ENCODE measurements at regions not wholly inside any gene's neighbourhood (a gene's known extent, or its start where the extent isn't known, plus 50 kb on each side); places are given as distances from the start of the nearest gene placed in this dataset.

DNA sequence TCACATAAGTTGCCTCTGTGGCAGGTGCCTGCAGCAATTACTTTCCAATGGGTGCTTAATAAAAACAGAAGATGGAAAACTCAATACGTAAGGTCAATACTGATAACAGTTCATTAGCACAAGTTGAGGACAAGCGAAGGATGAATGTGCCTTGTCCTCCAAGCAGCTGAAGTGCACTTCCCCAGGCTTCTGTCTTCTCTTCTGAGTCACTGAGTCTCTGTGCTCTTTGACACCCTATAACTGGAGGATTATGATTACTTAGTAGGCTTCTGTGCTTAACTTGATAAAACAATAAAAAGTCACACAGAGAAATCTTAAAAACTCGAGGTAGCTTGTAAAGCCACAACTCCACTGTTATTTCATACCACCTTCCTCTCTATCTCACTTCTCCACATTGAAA lies 216.6 kb upstream of the ADCY2 start:
- H3K27me3 ChIP-seq (ENCODE audit: insufficient read depth, low read length), result no peaks in the 10 kb centered on the region
- no peak overlapping the region for H3K4me2 ChIP-seq (ENCODE audit: insufficient read depth, low read length)
- H3K4me3 ChIP-seq (ENCODE audit: insufficient read depth, low read length), result no peak overlapping the region
- H3K36me3 ChIP-seq (ENCODE audit: insufficient read depth, low read length), result no peaks in the 10 kb centered on the region
- no peaks in the 10 kb centered on the region for H3K79me2 ChIP-seq (ENCODE audit: insufficient read depth, low read length)
- H4K20me1 ChIP-seq (ENCODE audit: insufficient read depth, low read length), result no peaks in the 10 kb centered on the region
- H2AFZ ChIP-seq (ENCODE audit: low read length), result no peak overlapping the region
- no peaks in the 10 kb centered on the region for H3K4me1 ChIP-seq (ENCODE audit: insufficient read depth, low read length)
- no peaks in the 10 kb centered on the region for H3K9me3 ChIP-seq (ENCODE audit: low read depth, low read length)
- no peak for DNase-seq (ENCODE audit: insufficient read length, low spot score, missing footprints)
- no peak overlapping the region for H3K27ac ChIP-seq (ENCODE audit: low read depth, low read length)
- TF ChIP-seq, protein P1, sequence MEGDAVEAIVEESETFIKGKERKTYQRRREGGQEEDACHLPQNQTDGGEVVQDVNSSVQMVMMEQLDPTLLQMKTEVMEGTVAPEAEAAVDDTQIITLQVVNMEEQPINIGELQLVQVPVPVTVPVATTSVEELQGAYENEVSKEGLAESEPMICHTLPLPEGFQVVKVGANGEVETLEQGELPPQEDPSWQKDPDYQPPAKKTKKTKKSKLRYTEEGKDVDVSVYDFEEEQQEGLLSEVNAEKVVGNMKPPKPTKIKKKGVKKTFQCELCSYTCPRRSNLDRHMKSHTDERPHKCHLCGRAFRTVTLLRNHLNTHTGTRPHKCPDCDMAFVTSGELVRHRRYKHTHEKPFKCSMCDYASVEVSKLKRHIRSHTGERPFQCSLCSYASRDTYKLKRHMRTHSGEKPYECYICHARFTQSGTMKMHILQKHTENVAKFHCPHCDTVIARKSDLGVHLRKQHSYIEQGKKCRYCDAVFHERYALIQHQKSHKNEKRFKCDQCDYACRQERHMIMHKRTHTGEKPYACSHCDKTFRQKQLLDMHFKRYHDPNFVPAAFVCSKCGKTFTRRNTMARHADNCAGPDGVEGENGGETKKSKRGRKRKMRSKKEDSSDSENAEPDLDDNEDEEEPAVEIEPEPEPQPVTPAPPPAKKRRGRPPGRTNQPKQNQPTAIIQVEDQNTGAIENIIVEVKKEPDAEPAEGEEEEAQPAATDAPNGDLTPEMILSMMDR (IDR thresholded peaks at IDR 0.05; ENCODE audit: extremely low read depth, low read depth, low read length), result no peak

DNA sequence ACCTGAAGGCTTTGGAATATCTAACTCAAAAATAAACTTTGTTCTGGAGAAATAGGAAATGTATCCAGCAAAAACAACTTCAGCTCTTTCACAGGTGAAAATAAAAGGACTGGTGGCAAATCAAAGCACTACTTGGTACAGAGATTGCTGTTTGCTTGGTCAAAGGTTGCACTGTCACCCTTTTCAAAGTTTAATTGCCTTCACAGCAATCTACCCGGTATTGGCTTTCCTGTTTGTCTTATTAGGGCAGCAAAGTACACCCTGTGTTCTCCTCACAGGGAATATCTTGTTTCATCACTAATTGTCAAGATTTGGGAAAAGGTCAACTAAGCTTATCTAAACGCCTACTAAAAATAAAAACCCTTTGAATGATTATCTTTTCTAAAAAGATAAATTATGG lies 214.1 kb upstream of the ADCY2 start:
- H3K4me1 ChIP-seq (ENCODE audit: insufficient read depth, low read length), result no peaks in the 10 kb centered on the region
- H2AFZ ChIP-seq (ENCODE audit: low read length), result no peak overlapping the region
- no peaks in the 10 kb centered on the region for H4K20me1 ChIP-seq (ENCODE audit: insufficient read depth, low read length)
- no peaks in the 10 kb centered on the region for H3K79me2 ChIP-seq (ENCODE audit: insufficient read depth, low read length)
- H3K27me3 ChIP-seq (ENCODE audit: insufficient read depth, low read length), result no peaks in the 10 kb centered on the region
- H3K9me3 ChIP-seq (ENCODE audit: low read depth, low read length), result no peaks in the 10 kb centered on the region
- no peak overlapping the region for H3K4me2 ChIP-seq (ENCODE audit: insufficient read depth, low read length)
- DNase-seq (ENCODE audit: insufficient read length, low spot score, missing footprints), result no peak
- no peak overlapping the region for H3K4me3 ChIP-seq (ENCODE audit: insufficient read depth, low read length)
- H3K36me3 ChIP-seq (ENCODE audit: insufficient read depth, low read length), result no peaks in the 10 kb centered on the region
- no peak overlapping the region for H3K27ac ChIP-seq (ENCODE audit: low read depth, low read length)
- TF ChIP-seq, protein P1 (IDR thresholded peaks at IDR 0.05; ENCODE audit: extremely low read depth, low read depth, low read length), result no peak

- Histone ChIP-seq H3K27ac (ENCODE audit: low read depth, low read length) (no peak overlapping the region), H3K4me3 (ENCODE audit: insufficient read depth, low read length) (no peak overlapping the region), H3K36me3 (ENCODE audit: insufficient read depth, low read length) (no peaks in the 10 kb centered on the region), H4K20me1 (ENCODE audit: insufficient read depth, low read length) (no peaks in the 10 kb centered on the region), H3K27me3 (ENCODE audit: insufficient read depth, low read length) (no peaks in the 10 kb centered on the region), H2AFZ (ENCODE audit: low read length) (no peak overlapping the region), H3K4me1 (ENCODE audit: insufficient read depth, low read length) (no peaks in the 10 kb centered on the region), H3K9me3 (ENCODE audit: low read depth, low read length) (no peaks in the 10 kb centered on the region), H3K79me2 (ENCODE audit: insufficient read depth, low read length) (no peaks in the 10 kb centered on the region), H3K4me2 (ENCODE audit: insufficient read depth, low read length) (no peak overlapping the region)
- no peak for DNase-seq (ENCODE audit: insufficient read length, low spot score, missing footprints)
- TF ChIP-seq, protein P1 (IDR thresholded peaks at IDR 0.05; ENCODE audit: extremely low read depth, low read depth, low read length), result no peak
Observed at GRCh38 chr5:7185742-7186141, 210.2 kb upstream of the ADCY2 start.

DNA sequence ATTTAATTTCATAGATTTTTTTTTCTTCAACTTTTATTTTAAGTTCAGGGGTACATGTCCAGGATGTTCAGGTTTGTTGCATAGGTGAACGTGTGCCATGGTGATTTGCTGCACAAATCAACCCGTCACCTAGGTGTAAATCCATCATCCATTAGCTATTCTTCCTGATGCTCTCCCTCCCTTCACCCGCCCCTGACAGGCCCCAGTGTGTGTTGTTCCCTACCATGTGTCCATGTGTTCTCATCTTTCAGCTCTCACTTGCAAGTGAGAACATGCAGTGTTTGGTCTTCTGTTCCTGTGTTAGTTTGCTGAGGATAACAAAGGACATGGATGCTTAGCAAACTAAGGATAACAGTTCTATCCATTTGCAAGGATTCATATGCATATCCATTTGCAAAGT lies 209.1 kb upstream of the ADCY2 start:
- H3K36me3 ChIP-seq (ENCODE audit: insufficient read depth, low read length), result no peaks in the 10 kb centered on the region
- H3K79me2 ChIP-seq (ENCODE audit: insufficient read depth, low read length), result no peaks in the 10 kb centered on the region
- no peaks in the 10 kb centered on the region for H4K20me1 ChIP-seq (ENCODE audit: insufficient read depth, low read length)
- H3K4me2 ChIP-seq (ENCODE audit: insufficient read depth, low read length), result no peak overlapping the region
- H2AFZ ChIP-seq (ENCODE audit: low read length), result no peak overlapping the region
- no peaks in the 10 kb centered on the region for H3K27me3 ChIP-seq (ENCODE audit: insufficient read depth, low read length)
- TF ChIP-seq, protein P1 (IDR thresholded peaks at IDR 0.05; ENCODE audit: extremely low read depth, low read depth, low read length), result no peak
- no peak overlapping the region for H3K27ac ChIP-seq (ENCODE audit: low read depth, low read length)
- H3K4me1 ChIP-seq (ENCODE audit: insufficient read depth, low read length), result no peaks in the 10 kb centered on the region
- DNase-seq (ENCODE audit: insufficient read length, low spot score, missing footprints), result no peak
- no peak overlapping the region for H3K4me3 ChIP-seq (ENCODE audit: insufficient read depth, low read length)
- H3K9me3 ChIP-seq (ENCODE audit: low read depth, low read length), result no peaks in the 10 kb centered on the region
